ENCODE measurements at regions not wholly inside any gene's neighbourhood (a gene's known extent, or its start where the extent isn't known, plus 50 kb on each side); places are given as distances from the start of the nearest gene placed in this dataset.

GRCh38 chr18:57278933-57279332, 73.4 kb upstream of the ST8SIA3 start:
- Histone ChIP-seq H3K4me3 (no peak overlapping the region), H3K36me3 (no peaks in the 10 kb centered on the region), H3K27ac (no peak overlapping the region), H3K4me1 (no peaks in the 10 kb centered on the region), H3K9me3 (no peaks in the 10 kb centered on the region), H3K27me3 (no peaks in the 10 kb centered on the region)
- DNase-seq (ENCODE audit: low spot score), result no peak
- no peak for TF ChIP-seq CTCF (IDR thresholded peaks at IDR 0.05)

- Histone ChIP-seq H3K36me3 (no peaks in the 10 kb centered on the region), H3K27ac (no peak overlapping the region), H3K27me3 (no peaks in the 10 kb centered on the region), H3K4me1 (no peaks in the 10 kb centered on the region), H3K4me3 (no peak overlapping the region), H3K9me3 (no peaks in the 10 kb centered on the region)
- no peak for TF ChIP-seq CTCF (IDR thresholded peaks at IDR 0.05)
- no peak for DNase-seq (ENCODE audit: low spot score)
These were observed 70.8 kb upstream of the ST8SIA3 start for GRCh38 chr18:57281519-57281918.

DNA sequence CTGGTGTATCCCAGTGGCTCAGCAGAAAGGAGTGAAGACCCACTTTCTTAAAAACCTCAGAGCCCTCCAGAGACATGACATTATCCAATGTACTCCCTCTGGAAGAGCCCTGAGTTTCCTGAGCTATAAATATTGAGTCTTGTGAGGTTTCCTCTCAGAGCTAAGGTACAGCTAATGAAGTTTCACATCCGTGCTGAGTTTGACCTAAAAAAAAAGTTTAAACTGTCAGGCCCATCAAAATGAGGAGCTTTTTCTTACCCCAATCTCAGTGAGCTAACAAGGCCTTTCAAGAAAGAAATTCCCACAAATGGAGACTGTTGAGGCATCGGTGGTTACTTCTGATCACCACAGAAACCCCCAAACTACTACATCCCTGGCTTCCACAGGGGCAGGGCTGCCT, 65.4 kb upstream of the ST8SIA3 start:
- no peak overlapping the region for H3K4me3 ChIP-seq
- no peak for TF ChIP-seq CTCF (IDR thresholded peaks at IDR 0.05)

DNA sequence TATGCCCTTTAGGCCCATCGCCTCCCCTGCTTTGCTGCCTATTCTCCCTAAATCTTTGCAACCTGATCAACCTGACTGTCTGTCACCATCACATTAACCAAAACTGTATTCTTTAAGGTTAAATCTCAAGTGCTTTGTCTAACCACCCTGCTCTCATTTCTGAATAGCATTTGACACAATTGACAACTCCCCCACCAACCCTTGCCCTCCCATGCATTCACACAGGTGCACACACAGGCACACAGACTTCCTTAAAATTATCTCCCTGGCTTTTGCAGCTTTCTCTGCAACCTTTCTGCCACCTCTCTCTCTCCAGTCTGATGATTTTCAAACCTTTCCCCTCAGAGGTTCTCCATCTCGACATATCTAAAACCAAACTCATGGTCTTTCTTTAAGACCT, 64.6 kb upstream of the ST8SIA3 start:
- no peak for TF ChIP-seq CTCF (IDR thresholded peaks at IDR 0.05)

More for the DNA sequence above, 65.4 kb upstream of the ST8SIA3 start:
- Histone ChIP-seq H3K36me3 (no peaks in the 10 kb centered on the region), H3K4me1 (no peaks in the 10 kb centered on the region), H3K9me3 (peaks cover 0 to 10% of the 10 kb centered on the region in 2 donors), H3K27me3 (no peaks in the 10 kb centered on the region), H3K27ac (no peak overlapping the region)
- no peak for DNase-seq (ENCODE audit: low spot score)

DNA sequence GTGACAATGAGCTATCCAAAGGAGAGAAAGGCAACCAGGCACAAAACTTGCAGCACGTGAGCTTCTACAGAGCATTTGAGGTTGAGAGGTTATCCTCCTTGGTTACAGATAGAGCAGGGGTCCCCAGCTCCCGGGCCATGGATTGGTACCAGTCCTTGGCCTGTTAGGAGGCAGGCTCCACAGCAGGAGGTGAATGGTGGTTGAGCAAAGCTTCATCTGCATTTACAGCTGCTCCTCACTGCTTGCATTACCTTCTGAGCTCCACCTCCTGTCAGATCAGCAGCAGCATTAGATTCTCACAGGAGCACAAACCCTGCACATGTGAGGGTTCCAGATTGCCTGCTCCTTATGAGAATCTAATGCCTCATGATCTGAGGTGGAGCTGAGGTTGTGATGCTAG, 57.8 kb upstream of the ST8SIA3 start:
- no peaks in the 10 kb centered on the region for H3K27me3 ChIP-seq
- peaks cover 0 to 4% of the 10 kb centered on the region in 2 donors for H3K9me3 ChIP-seq
- H3K4me1 ChIP-seq, result no peaks in the 10 kb centered on the region
- no peak overlapping the region for H3K27ac ChIP-seq
- DNase-seq (ENCODE audit: low spot score), result no peak
- no peak overlapping the region for H3K4me3 ChIP-seq
- H3K36me3 ChIP-seq, result no peaks in the 10 kb centered on the region
- TF ChIP-seq CTCF (IDR thresholded peaks at IDR 0.05), result no peak

More for the DNA sequence above, 64.6 kb upstream of the ST8SIA3 start:
- Histone ChIP-seq H3K4me1 (no peaks in the 10 kb centered on the region), H3K27ac (no peak overlapping the region), H3K4me3 (no peak overlapping the region), H3K36me3 (no peaks in the 10 kb centered on the region), H3K9me3 (peaks cover 0 to 10% of the 10 kb centered on the region in 2 donors), H3K27me3 (no peaks in the 10 kb centered on the region)
- DNase-seq (ENCODE audit: low spot score), result no peak

DNA sequence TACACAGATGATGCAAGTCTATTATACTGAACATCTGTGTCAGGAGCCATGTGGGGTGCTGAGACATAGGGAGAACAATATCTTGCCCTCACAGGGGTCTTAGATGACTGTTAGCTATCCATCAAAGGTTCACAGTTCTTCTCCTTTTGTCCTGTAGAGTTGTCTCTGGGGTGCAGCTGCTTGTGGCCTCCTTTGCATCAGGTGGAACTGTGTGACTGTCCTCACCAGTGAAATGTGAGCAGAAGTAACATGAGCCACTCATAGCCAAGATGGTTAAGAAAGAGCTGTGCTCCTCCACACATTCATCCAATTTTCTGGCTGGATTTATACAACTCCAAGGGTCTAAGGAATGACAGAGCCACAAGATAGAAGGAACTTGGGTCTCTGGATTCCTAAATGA, 56.0 kb upstream of the ST8SIA3 start:
- H3K27me3 ChIP-seq, result no peaks in the 10 kb centered on the region
- no peaks in the 10 kb centered on the region for H3K36me3 ChIP-seq
- H3K4me3 ChIP-seq, result no peak overlapping the region
- no peak for DNase-seq (ENCODE audit: low spot score)
- TF ChIP-seq CTCF (IDR thresholded peaks at IDR 0.05), result no peak
- no peaks in the 10 kb centered on the region for H3K4me1 ChIP-seq
- no peak overlapping the region for H3K27ac ChIP-seq
- no peaks in the 10 kb centered on the region for H3K9me3 ChIP-seq
